HUES48 (cell line): ENCODE measurements at regions not wholly inside any gene's neighbourhood (a gene's known extent, or its start where the extent isn't known, plus 50 kb on each side); places are given as distances from the start of the nearest gene placed in this dataset.
"Not testable (repeated sequence)": the region's sequence is repeated elsewhere in the genome, so short reads cannot be mapped to it uniquely, and the experiment has no call there.

Experiments
- H3K27ac ChIP-seq: one replicate; pipeline ENCODE4 v1.7.0; 2013; ENCODE audit warnings: low read depth, low read length, inconsistent platforms
- H3K27me3 ChIP-seq: 2 replicates; pipeline ENCODE4 v1.6.1; 2013; ENCODE audit warnings: mild to moderate bottlenecking, low read length; ENCODE audit not compliant: control insufficient read depth, insufficient read depth
- H3K36me3 ChIP-seq: 2 replicates; pipeline ENCODE4 v1.6.1; 2013; ENCODE audit warnings: low read length; ENCODE audit not compliant: control insufficient read depth, insufficient read depth
- H3K4me1 ChIP-seq: 2 replicates; pipeline ENCODE4 v1.6.1; 2013; ENCODE audit warnings: mild to moderate bottlenecking, low read length; ENCODE audit not compliant: control insufficient read depth, insufficient read depth
- H3K4me3 ChIP-seq: 2 replicates; pipeline ENCODE4 v1.5.1; 2013; ENCODE audit warnings: mild to moderate bottlenecking, low read depth, low read length
- H3K9ac ChIP-seq: 2 replicates; pipeline ENCODE4 v1.6.1; 2013; ENCODE audit warnings: mild to moderate bottlenecking, low read depth, low read length, moderate library complexity
- H3K9me3 ChIP-seq: 2 replicates; pipeline ENCODE4 v1.6.1; 2013; ENCODE audit warnings: low read length; ENCODE audit not compliant: control insufficient read depth, insufficient read depth

DNA sequence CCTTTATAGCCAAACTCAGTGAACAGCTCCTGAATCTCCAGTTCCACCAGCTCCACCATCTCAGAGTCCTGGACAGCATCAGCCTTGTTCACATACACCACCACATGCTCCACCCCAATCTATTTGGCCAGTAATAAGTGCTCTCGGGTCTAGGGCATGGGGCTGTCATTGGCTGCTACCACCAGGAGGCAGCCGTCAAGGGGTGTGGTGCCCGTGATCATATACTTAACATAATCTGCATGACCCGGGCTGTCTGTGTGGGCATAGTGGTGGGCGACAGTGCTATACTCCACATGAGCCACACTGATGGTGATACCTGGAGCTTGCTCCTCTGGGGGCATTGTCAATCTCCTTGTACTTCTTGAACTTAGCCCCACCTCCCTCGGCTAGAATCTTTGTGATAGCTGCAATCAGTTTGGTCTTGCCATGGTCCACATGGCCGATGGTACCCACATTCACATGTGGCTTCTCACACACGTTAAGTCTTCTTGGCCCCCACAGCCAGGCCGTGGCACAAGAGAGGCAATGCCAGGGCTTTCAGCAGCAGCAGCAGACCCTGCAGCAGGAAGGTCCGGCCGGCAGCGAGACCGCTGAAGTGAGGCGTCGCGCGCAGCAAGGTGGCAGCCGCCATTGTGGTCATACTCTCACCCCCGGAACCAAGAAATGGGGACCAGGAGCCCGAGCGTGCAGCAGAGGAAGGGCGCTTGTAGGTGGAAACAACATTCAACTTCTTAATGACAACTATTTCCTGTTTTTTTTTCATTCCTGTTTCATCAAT, 210.3 kb upstream of the WSB1 start:
- Histone ChIP-seq H3K27ac (no peak overlapping the region), H3K4me3 (no peak overlapping the region), H3K27me3 (no peaks in the 10 kb centered on the region), H3K36me3 (no peaks in the 10 kb centered on the region), H3K9ac (no peak overlapping the region), H3K9me3 (peaks cover 89% of the 10 kb centered on the region), H3K4me1 (no peaks in the 10 kb centered on the region)

DNA sequence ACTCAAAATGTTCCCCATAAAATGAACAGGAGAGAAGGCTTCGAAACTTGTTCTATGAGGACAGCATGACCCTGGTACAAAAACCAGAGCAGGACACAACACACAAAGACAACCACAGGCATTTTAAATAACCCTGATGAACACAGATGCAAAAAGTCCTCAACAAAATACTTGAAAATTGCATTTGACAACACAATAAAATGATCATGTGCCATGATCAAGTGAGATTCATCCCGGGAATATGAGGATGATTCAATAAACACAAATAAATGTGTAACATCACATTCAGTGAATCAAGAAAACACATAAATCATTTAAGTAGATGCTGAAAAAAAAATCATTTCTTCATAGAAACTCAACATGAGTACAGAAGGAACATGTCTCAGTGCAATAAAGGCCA, 208.4 kb upstream of the WSB1 start:
- H3K4me1 ChIP-seq, result no peaks in the 10 kb centered on the region
- no peaks in the 10 kb centered on the region for H3K36me3 ChIP-seq
- H3K27ac ChIP-seq, result no peak overlapping the region
- H3K27me3 ChIP-seq, result no peaks in the 10 kb centered on the region
- H3K4me3 ChIP-seq, result no peak overlapping the region; the same call in 1 of the 2 replicates
- H3K9me3 ChIP-seq, result peaks cover 80% of the 10 kb centered on the region
- H3K9ac ChIP-seq, result no peak overlapping the region

DNA sequence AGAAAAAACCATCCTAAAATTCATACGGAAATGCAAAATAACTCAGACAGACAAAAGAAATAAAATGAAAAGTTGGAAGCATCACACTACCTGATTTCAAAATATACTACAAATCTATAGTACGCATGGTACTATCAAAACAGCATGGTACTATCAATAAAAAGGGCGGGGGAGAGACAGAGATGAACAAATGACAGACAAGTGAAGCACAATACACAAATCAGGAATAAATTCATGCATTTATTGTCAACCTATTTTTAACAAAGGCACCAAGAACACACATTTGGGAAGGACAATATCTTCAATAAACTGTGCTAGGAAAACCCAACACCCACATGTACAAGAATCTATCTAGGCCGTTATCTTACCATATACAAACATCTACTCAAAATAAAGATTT, 207.4 kb upstream of the WSB1 start:
- H3K36me3 ChIP-seq, result no peaks in the 10 kb centered on the region
- no peaks in the 10 kb centered on the region for H3K4me1 ChIP-seq
- H3K9me3 ChIP-seq, result peaks cover 83% of the 10 kb centered on the region
- no peak overlapping the region for H3K27ac ChIP-seq
- no peak overlapping the region for H3K4me3 ChIP-seq
- no peak overlapping the region for H3K9ac ChIP-seq
- no peaks in the 10 kb centered on the region for H3K27me3 ChIP-seq

DNA sequence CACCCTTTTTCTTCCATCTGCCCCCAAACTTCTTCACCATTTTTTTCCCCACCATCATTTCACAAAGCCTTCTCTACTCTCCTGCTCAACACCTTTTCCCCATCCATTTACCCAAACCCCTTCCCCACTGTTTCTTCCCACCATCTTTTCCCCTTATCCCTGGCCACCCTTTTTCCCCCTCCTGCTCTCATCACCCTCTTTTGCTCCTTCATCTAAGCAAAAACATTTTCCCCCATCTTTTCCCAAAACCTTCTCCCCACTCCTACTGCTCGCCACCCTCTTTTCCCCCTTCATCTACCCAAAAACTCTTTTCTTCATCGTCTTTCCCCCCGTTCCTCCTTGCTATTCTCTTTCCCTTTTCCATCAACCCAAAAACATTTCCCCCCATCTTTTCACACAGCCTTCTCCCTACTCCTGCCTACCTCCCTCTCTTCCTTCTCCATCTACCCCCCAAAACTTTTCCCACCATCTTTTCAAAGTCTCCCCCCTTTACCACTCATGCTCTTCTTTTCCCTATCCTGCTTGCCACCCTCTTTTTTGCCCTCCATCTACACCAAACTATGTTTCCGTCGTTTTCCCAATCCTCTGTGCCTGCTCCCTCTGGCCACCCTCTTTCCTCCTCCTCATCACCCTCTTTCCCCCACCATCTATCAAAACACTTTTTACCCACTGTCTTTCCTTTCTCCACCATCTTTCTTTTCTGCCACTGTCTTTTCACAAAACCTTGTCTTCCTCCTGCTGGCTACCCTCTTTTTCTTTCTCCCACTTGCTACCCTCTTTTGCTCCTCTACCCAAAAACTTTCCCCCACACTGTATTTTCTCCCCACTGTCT, 205.8 kb upstream of the WSB1 start:
- peaks cover 78% of the 10 kb centered on the region for H3K9me3 ChIP-seq

DNA sequence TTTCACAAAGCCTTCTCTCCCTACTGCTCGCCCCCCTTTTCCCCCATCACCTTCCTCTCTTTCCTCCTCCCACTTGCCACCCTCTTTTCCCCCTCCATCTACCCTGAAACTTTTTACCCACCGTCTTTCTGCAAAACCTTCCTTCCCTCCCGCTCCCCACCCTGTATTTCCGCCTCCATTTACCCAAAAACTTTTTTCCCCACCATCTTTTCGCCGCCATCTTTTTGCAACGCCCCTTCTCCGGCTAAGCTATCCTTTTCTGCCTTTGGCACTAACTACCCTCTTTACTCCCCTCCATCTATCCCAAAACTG, 205.2 kb upstream of the WSB1 start:
- H3K27me3 ChIP-seq, result no peaks in the 10 kb centered on the region
- H3K36me3 ChIP-seq, result no peaks in the 10 kb centered on the region
- no peaks in the 10 kb centered on the region for H3K4me1 ChIP-seq
- peaks cover 76% of the 10 kb centered on the region for H3K9me3 ChIP-seq
- H3K9ac ChIP-seq, result no peak overlapping the region
- no peak overlapping the region for H3K4me3 ChIP-seq
- no peak overlapping the region for H3K27ac ChIP-seq

More for the DNA sequence above, 205.8 kb upstream of the WSB1 start:
- H3K36me3 ChIP-seq, result no peaks in the 10 kb centered on the region
- no peak overlapping the region for H3K27ac ChIP-seq
- no peaks in the 10 kb centered on the region for H3K4me1 ChIP-seq
- H3K9ac ChIP-seq, result no peak overlapping the region
- H3K27me3 ChIP-seq, result no peaks in the 10 kb centered on the region
- no peak overlapping the region for H3K4me3 ChIP-seq

DNA sequence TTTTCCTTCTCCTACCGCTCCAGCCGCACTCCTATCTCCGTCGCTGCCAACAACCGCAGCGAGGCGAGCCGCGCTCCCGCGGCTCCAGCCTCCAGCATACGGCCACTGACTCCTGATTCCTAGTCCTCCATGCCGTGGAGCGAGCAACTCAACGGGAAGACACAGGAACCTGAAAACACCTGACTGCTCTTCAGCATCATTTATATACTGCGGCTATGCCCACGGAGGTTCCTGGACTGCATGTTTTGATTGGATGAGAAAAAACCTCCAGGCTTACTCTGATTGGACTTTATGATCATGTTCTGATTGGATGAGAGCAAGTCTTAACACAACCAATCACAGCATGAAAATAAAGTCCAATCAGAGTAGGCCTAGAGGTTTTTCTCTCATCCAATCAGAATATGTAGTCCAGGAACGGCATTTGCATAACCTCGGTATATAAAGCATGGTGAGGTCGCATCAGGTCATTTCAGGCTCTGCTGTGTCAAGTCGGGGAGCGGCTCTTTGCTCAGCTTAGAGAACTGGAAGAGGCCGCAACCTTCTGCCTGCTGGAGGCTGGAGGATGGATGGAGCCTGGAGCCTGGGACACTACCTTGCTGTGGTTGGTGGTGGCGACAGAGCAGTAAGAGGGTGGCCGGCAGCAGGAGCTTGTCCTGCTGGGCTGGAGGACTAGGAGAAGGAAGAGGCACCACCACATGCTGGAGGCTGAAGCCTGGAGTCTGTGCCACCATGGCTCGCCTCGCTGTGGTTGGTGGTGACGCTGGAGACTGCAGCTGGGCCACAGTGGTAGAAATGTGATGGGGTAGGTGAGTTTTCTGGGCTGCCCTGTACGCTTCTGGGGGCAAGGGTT, 204.6 kb upstream of the WSB1 start:
- not testable (repeated sequence) for H3K4me3 ChIP-seq, H3K4me1 ChIP-seq, H3K36me3 ChIP-seq, H3K9ac ChIP-seq, H3K27ac ChIP-seq, H3K27me3 ChIP-seq
- H3K9me3 ChIP-seq, result peaks cover 75% of the 10 kb centered on the region

DNA sequence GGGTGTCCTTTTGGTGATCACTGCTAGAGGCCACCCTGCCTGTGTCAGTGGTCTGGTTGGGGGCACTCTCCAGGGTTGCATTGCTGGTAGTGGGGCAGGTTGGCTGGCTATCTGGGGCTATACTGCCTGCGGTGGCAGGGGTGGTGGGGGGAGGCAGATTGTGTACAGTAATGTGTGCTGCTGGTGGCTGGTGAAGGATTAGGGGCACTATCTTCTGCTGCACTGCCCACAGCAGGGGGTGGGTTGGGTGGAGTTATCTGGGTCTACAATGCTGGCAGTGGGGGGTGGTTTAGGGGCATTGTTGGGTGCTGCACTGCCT, 204.0 kb upstream of the WSB1 start:
- peaks cover 73% of the 10 kb centered on the region for H3K9me3 ChIP-seq
- H3K4me3 ChIP-seq, result no peak overlapping the region
- H3K27me3 ChIP-seq, result no peaks in the 10 kb centered on the region
- no peak overlapping the region for H3K27ac ChIP-seq
- H3K4me1 ChIP-seq, result no peaks in the 10 kb centered on the region
- no peaks in the 10 kb centered on the region for H3K36me3 ChIP-seq
- H3K9ac ChIP-seq, result no peak overlapping the region

DNA sequence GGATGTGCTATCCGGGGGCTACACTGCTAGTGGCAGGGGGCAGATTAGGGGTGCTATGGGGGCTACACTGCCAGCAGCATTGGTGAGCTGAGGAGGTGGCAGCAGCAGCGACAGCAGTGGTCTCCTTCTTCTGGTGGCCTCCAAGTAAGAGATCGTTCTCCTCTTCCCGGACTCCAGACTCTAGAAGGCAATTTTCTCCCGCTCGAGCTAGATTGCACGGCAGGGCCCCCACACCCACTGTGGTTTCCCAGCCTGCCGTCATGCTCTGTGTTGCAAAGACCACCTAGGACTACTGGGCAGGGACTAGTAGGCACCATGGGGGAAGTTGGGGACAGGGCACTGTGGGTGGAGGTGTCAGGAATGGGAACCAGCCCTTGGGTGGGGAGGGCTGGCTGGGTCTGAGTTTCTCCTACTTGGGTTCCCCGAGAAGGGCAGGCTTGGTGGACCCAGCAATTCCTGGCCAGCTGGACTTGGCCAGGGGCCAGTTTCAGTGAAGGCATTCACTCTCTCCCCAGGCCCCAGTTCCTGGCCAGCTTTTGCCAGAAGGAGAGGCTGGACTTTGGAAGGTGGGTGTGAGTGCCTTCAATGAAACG, 203.4 kb upstream of the WSB1 start:
- not testable (repeated sequence) for H3K27me3 ChIP-seq, H3K36me3 ChIP-seq, H3K27ac ChIP-seq, H3K4me1 ChIP-seq, H3K4me3 ChIP-seq, H3K9ac ChIP-seq
- H3K9me3 ChIP-seq, result peaks cover 72% of the 10 kb centered on the region

DNA sequence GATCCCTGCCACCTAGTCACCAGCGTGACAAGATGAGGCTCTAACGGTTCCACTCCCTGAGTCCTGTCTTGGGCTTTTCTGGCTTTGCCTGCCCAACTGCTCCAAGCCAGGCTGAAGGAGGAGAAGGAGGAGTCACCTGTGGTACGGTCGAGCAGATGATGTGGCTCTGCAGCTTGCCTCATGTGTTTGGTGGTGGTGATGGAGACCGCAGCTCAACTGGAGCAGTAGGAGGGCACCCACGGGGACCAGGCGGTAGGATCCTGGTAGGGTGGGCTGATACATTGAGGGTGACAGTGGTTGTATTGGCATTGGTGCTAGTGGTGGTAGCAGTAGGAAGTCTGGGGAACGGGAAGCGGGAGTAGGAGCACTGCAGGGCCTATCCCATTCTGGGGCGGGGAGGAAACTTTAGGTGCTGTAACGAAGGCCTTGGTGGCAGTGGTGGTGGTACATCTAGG, 202.8 kb upstream of the WSB1 start:
- H3K36me3 ChIP-seq, result no peaks in the 10 kb centered on the region
- no peaks in the 10 kb centered on the region for H3K4me1 ChIP-seq
- H3K9ac ChIP-seq, result no peak overlapping the region
- H3K4me3 ChIP-seq, result no peak overlapping the region
- H3K27ac ChIP-seq, result no peak overlapping the region
- H3K27me3 ChIP-seq, result no peaks in the 10 kb centered on the region
- peaks cover 68% of the 10 kb centered on the region for H3K9me3 ChIP-seq

DNA sequence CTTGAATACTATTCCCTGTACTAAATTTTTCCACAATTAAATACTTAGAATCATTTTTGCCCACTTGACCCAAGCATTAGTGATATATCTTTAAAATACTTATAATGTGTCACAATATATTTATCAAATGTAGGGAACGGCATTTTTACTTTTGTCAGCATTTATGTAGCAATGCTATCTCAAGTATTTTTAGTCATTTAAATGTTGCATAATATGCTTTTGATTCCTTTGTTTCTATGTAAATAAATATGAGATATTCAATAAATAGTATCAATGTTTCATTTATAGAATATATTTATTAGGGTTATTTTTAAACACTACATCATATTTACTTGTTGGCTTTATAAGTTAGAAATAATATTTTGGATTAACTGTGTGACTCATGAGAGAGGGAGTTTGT, 199.7 kb upstream of the WSB1 start:
- H3K4me3 ChIP-seq, H3K4me1 ChIP-seq, H3K36me3 ChIP-seq, H3K27me3 ChIP-seq, H3K27ac ChIP-seq, H3K9ac ChIP-seq: not testable (repeated sequence)
- peaks cover 56% of the 10 kb centered on the region for H3K9me3 ChIP-seq
